SJSA1 (cell line): ENCODE measurements at regions not wholly inside any gene's neighbourhood (a gene's known extent, or its start where the extent isn't known, plus 50 kb on each side); places are given as distances from the start of the nearest gene placed in this dataset.

Experiments
- DNase-seq, 2 experiments: peaks; one replicate each; pipeline ENCODE4 v3.0.0-alpha.2; 2015 to 2020; ENCODE audit warnings: low spot score in 2 of 2, low read depth in 1 of 2
- H3K27ac ChIP-seq: fragments of 250-450 bp; sonication (Bioruptor Pico); 2 replicates; pipeline ENCODE4 v1.5.1; 2020; ENCODE audit warnings: mild to moderate bottlenecking, moderate library complexity
- H3K27me3 ChIP-seq: fragments of 250-450 bp; sonication (Bioruptor Pico); replicated peaks from 2 replicates; pipeline ENCODE4 v1.5.1; 2020; ENCODE audit warnings: mild to moderate bottlenecking, moderate library complexity
- H3K36me3 ChIP-seq: fragments of 250-450 bp; sonication (Bioruptor Pico); 2 replicates; pipeline ENCODE4 v1.5.1; 2020; ENCODE audit warnings: mild to moderate bottlenecking
- H3K4me1 ChIP-seq: fragments of 250-450 bp; sonication (Bioruptor Pico); replicated peaks from 2 replicates; pipeline ENCODE4 v1.6.1; 2021; ENCODE audit warnings: mild to moderate bottlenecking
- H3K4me3 ChIP-seq: fragments of 250-450 bp; sonication (Bioruptor Pico); 2 replicates; pipeline ENCODE4 v1.5.1; 2020; ENCODE audit warnings: mild to moderate bottlenecking
- H3K9me3 ChIP-seq: fragments of 250-450 bp; sonication (Bioruptor Pico); replicated peaks from 2 replicates; pipeline ENCODE4 v1.5.1; 2020; ENCODE audit warnings: mild to moderate bottlenecking

DNA sequence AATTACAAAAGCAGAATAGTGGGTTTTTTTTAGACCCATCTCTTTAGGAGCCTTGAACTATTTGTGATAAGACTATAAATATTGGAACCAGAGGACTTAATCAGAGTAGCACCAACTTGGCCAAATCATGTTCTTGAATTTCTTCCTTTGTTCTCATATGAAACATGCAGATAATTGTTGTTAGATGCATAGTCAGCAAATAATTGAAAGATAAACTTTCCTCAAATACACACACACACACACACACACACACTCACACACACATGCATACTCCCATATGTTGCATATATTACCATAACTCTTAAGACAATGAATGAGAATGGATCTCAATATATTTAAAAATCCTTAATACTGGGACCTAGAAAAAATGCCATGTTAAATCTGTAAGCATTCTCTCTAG, 310.4 kb downstream of the KCNJ2 start:
- DNase-seq = no peak
- Histone ChIP-seq H3K36me3 (no peaks in the 10 kb centered on the region), H3K4me3 (no peak overlapping the region), H3K27ac (no peak overlapping the region), H3K27me3 (no peaks in the 10 kb centered on the region), H3K9me3 (no peaks in the 10 kb centered on the region), H3K4me1 (no peaks in the 10 kb centered on the region)

- no peak for DNase-seq
- no peaks in the 10 kb centered on the region for H3K27me3 ChIP-seq
- no peaks in the 10 kb centered on the region for H3K9me3 ChIP-seq
- H3K36me3 ChIP-seq = no peaks in the 10 kb centered on the region
- H3K4me1 ChIP-seq = no peaks in the 10 kb centered on the region
- no peak overlapping the region for H3K27ac ChIP-seq
- no peak overlapping the region for H3K4me3 ChIP-seq
Measured at GRCh38 chr17:70483624-70484023, 314.3 kb downstream of the KCNJ2 start.

DNA sequence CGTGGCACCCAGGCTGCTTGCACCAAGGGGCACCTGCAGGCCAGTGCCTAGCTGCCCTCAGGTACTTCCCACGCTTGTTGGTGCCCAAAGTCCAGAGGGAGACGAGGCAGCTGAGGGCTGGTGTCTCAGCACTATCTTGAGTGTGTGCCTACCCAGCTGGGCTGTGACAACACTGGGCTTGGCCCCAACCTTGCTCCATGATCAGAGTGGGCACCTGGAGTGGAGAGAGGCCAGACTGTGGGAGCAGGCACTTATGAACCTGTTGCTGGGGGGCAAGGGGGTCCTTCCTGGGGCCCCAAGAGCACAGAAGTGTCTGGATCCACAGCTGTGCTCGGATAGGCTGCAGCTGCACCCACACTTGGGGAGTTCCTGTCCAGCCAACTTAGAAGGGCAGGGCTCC, 314.7 kb downstream of the KCNJ2 start:
- H3K4me1 ChIP-seq = no peaks in the 10 kb centered on the region
- no peak for DNase-seq
- no peaks in the 10 kb centered on the region for H3K27me3 ChIP-seq
- no peak overlapping the region for H3K4me3 ChIP-seq
- H3K27ac ChIP-seq = no peak overlapping the region
- no peaks in the 10 kb centered on the region for H3K9me3 ChIP-seq
- H3K36me3 ChIP-seq = no peaks in the 10 kb centered on the region

GRCh38 chr17:70484496-70484895, 315.2 kb downstream of the KCNJ2 start:
- H3K4me1 ChIP-seq = no peaks in the 10 kb centered on the region
- H3K27ac ChIP-seq = no peak overlapping the region
- H3K9me3 ChIP-seq = no peaks in the 10 kb centered on the region
- no peaks in the 10 kb centered on the region for H3K27me3 ChIP-seq
- H3K4me3 ChIP-seq = no peak overlapping the region
- DNase-seq = no peak
- H3K36me3 ChIP-seq = no peaks in the 10 kb centered on the region

- H3K27ac ChIP-seq = no peak overlapping the region
- no peak for DNase-seq
- H3K9me3 ChIP-seq = no peaks in the 10 kb centered on the region
- H3K4me3 ChIP-seq = no peak overlapping the region
- H3K4me1 ChIP-seq = no peaks in the 10 kb centered on the region
- H3K36me3 ChIP-seq = no peaks in the 10 kb centered on the region
- H3K27me3 ChIP-seq = no peaks in the 10 kb centered on the region
Measured at GRCh38 chr17:70492368-70492767, 323.0 kb downstream of the KCNJ2 start.

GRCh38 chr17:70493277-70493874, 324.0 kb downstream of the KCNJ2 start:
- H3K27ac ChIP-seq = no peak overlapping the region
- H3K9me3 ChIP-seq = no peaks in the 10 kb centered on the region
- no peaks in the 10 kb centered on the region for H3K4me1 ChIP-seq
- no peaks in the 10 kb centered on the region for H3K27me3 ChIP-seq
- no peaks in the 10 kb centered on the region for H3K36me3 ChIP-seq
- DNase-seq = no peak
- H3K4me3 ChIP-seq = no peak overlapping the region

- Histone ChIP-seq H3K4me1 (no peaks in the 10 kb centered on the region), H3K36me3 (no peaks in the 10 kb centered on the region), H3K4me3 (no peak overlapping the region), H3K27ac (no peak overlapping the region), H3K9me3 (no peaks in the 10 kb centered on the region), H3K27me3 (no peaks in the 10 kb centered on the region)
- no peak for DNase-seq
Measured at GRCh38 chr17:70498631-70499030, 329.3 kb downstream of the KCNJ2 start.

GRCh38 chr17:70499067-70499786, 329.9 kb downstream of the KCNJ2 start:
- Histone ChIP-seq H3K4me1 (no peaks in the 10 kb centered on the region), H3K9me3 (no peaks in the 10 kb centered on the region), H3K27ac (no peak overlapping the region), H3K4me3 (no peak overlapping the region), H3K27me3 (no peaks in the 10 kb centered on the region), H3K36me3 (no peaks in the 10 kb centered on the region)
- no peak for DNase-seq

DNA sequence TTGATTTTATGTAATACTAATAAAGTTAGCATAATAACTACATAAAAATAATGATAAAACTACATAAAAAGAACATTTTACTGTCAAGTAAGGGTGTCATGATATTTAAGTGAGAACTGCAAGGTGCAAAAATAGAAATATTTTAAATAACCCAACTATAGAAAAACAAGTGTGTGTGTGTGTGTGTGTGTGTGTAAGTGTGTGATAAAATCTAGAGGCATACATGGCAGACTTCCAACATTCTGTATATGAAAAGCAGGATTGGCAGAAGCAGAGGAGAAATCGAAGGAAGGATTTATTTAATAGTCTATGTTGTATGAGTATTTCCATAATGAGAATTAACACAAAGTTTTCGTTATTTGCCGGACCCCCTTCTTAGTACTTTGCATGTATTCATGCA, 334.1 kb downstream of the KCNJ2 start:
- no peaks in the 10 kb centered on the region for H3K36me3 ChIP-seq
- H3K4me3 ChIP-seq = no peak overlapping the region
- H3K9me3 ChIP-seq = no peaks in the 10 kb centered on the region
- no peak overlapping the region for H3K27ac ChIP-seq
- no peaks in the 10 kb centered on the region for H3K4me1 ChIP-seq
- no peaks in the 10 kb centered on the region for H3K27me3 ChIP-seq
- DNase-seq = no peak

GRCh38 chr17:70510288-70510687, 341.0 kb downstream of the KCNJ2 start:
- H3K36me3 ChIP-seq = no peaks in the 10 kb centered on the region
- DNase-seq = no peak
- no peaks in the 10 kb centered on the region for H3K9me3 ChIP-seq
- H3K27ac ChIP-seq = no peak overlapping the region
- no peaks in the 10 kb centered on the region for H3K27me3 ChIP-seq
- no peaks in the 10 kb centered on the region for H3K4me1 ChIP-seq
- H3K4me3 ChIP-seq = no peak overlapping the region

DNA sequence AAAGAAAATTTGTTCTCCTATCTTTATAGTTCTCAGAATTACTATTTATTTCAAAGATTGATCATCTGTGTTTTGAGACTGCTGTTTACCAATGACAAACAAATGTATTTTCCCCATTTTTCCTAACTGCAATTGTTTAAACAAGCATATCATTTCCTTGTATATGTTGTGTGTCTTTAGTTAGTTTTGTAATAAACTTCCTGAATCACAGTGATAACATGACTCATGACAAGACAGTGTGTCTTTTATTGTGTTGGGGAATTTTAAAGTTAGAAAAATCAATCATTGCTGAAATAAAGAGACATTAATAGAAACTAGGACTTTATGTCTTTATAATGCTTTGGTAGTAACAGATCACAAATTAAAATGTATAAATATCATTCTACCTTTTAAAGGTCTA, 348.5 kb downstream of the KCNJ2 start:
- no peaks in the 10 kb centered on the region for H3K36me3 ChIP-seq

DNA sequence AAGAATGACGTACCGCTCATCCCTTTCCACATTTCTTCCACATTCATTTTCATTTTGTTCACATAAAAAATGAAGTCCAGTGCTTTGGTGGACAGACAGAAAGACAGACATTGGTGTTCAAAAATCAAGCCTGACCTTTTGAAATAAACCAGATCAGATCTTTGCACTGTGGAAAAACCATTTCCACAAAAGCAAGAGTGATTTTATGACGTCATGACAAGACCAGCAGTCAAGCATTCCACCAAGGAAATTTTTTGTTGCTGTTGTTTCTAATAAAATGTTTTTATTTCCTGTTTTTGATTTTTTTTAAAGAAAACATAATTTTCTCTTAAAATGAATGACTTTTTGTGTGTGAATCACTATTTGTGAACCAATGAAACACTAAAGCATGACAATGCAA, 350.0 kb downstream of the KCNJ2 start:
- Histone ChIP-seq H3K9me3 (no peaks in the 10 kb centered on the region), H3K36me3 (no peaks in the 10 kb centered on the region), H3K27ac (no peak overlapping the region), H3K4me3 (no peak overlapping the region), H3K4me1 (no peaks in the 10 kb centered on the region), H3K27me3 (no peaks in the 10 kb centered on the region)
- no peak for DNase-seq

More for the DNA sequence above, 348.5 kb downstream of the KCNJ2 start:
- Histone ChIP-seq H3K9me3 (no peaks in the 10 kb centered on the region), H3K27me3 (no peaks in the 10 kb centered on the region), H3K4me3 (no peak overlapping the region), H3K4me1 (no peaks in the 10 kb centered on the region), H3K27ac (no peak overlapping the region)
- no peak for DNase-seq

DNA sequence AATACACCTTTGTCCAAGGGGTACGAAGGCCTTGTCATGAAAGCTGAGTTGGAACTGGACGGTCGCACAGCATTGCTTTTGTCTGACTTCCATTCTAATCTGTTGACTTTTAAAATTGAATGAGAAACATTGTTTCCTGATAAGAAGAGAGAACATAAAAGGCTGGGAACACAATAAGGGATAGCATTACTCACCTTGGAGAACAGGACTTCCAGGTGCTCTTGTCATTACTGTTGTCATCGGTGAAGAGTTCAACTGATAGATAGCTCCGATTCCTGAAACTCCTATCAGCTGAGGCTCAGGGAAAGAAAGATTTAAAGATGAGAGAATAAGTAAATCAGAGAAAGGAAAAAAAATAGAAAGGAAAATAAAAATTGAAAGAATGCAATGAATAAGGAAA, 351.1 kb downstream of the KCNJ2 start:
- no peaks in the 10 kb centered on the region for H3K9me3 ChIP-seq
- DNase-seq = no peak
- H3K36me3 ChIP-seq = no peaks in the 10 kb centered on the region
- no peaks in the 10 kb centered on the region for H3K4me1 ChIP-seq
- H3K27ac ChIP-seq = no peak overlapping the region
- H3K4me3 ChIP-seq = no peak overlapping the region
- H3K27me3 ChIP-seq = no peaks in the 10 kb centered on the region

DNA sequence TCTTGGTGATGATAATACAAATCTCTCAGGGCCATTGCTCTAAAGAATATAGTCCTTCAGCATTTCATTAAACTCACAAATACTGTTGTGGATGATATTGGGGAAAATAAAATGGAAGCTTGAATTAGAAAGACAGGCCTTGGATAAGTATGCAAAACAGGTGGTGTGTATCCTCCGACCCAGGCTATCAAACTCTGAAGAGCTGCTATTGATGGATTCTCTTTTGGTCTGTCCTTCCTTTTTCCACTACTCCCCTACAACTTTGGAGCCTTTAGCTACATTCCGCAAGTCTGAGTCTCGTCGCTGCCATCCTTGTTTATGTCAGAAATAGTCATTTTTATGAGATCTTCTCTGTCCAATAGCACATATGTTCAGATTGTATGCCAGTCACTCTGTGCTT, 351.6 kb downstream of the KCNJ2 start:
- H3K36me3 ChIP-seq = no peaks in the 10 kb centered on the region
- no peak overlapping the region for H3K4me3 ChIP-seq
- H3K27ac ChIP-seq = no peak overlapping the region
- no peaks in the 10 kb centered on the region for H3K27me3 ChIP-seq
- H3K4me1 ChIP-seq = no peaks in the 10 kb centered on the region
- H3K9me3 ChIP-seq = no peaks in the 10 kb centered on the region
- DNase-seq = no peak

DNA sequence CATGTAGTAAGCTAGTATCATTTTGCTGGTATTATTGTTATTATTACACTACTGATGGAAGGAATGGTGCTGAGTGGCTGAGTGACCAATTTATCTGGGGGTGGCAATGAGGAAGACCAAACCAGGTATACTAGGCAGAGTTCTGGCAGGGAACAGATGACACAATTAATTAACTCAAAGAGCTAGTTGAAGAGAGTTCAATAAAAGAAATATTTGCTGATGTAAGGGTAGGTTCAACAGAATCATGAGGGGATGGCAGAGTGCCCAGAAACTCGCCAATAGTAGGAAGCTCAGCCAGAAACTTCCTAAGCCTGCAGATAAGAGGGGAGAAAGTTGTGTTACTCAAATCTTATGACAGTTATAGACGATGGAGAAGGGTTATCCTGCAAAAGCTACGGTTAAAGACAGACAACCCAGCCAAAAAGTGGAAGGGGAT, 352.5 kb downstream of the KCNJ2 start:
- no peak for DNase-seq
- H3K4me1 ChIP-seq = no peaks in the 10 kb centered on the region
- H3K27ac ChIP-seq = no peak overlapping the region
- no peak overlapping the region for H3K4me3 ChIP-seq
- H3K36me3 ChIP-seq = no peaks in the 10 kb centered on the region
- H3K27me3 ChIP-seq = no peaks in the 10 kb centered on the region
- H3K9me3 ChIP-seq = no peaks in the 10 kb centered on the region
